GM19468 (cell line): ENCODE measurements at regions not wholly inside any gene's neighbourhood (a gene's known extent, or its start where the extent isn't known, plus 50 kb on each side); places are given as distances from the start of the nearest gene placed in this dataset.
"Not testable (repeated sequence)": the region's sequence is repeated elsewhere in the genome, so short reads cannot be mapped to it uniquely, and the experiment has no call there.

Experiments
- ATAC-seq: cut with Tn5 transposase; IDR thresholded peaks from one replicate; pipeline ENCODE4 v1.9.1; 2021; ENCODE audit warnings: mild to moderate bottlenecking, moderate library complexity, moderate number of reproducible peaks; ENCODE audit not compliant: unreplicated experiment; ENCODE audit errors: extremely low read depth

- ATAC-seq = not testable (repeated sequence)
Measured at GRCh38 chr21:7743940-7744339, 2777.4 kb upstream of the TPTE start.

- peak; percentile 75 for ATAC-seq
Measured at GRCh38 chr21:7744406-7745099, 2776.8 kb upstream of the TPTE start.

GRCh38 chr21:7745100-7745450 lies 2776.3 kb upstream of the TPTE start:
- ATAC-seq = peak; percentile 31

- not testable (repeated sequence) for ATAC-seq
Measured at GRCh38 chr21:7747964-7748363, 2773.4 kb upstream of the TPTE start.

GRCh38 chr21:7752611-7753010 lies 2768.8 kb upstream of the TPTE start:
- ATAC-seq = not testable (repeated sequence)

- peak; percentile 92 for ATAC-seq
Measured at GRCh38 chr21:7753380-7753877, 2768.0 kb upstream of the TPTE start.

- not testable (repeated sequence) for ATAC-seq
Measured at GRCh38 chr21:7769985-7770384, 2751.4 kb upstream of the TPTE start.

- ATAC-seq = not testable (repeated sequence)
Measured at GRCh38 chr21:7774219-7774618, 2747.2 kb upstream of the TPTE start.

GRCh38 chr21:7775327-7775984 lies 2745.9 kb upstream of the TPTE start:
- ATAC-seq = not testable (repeated sequence)

- not testable (repeated sequence) for ATAC-seq
Measured at GRCh38 chr21:7776035-7776434, 2745.3 kb upstream of the TPTE start.

- not testable (repeated sequence) for ATAC-seq
Measured at GRCh38 chr21:7776622-7777021, 2744.8 kb upstream of the TPTE start.

GRCh38 chr21:7777289-7777688 lies 2744.1 kb upstream of the TPTE start:
- ATAC-seq = not testable (repeated sequence)

- ATAC-seq = not testable (repeated sequence)
Measured at GRCh38 chr21:7787427-7788078, 2733.8 kb upstream of the TPTE start.

- not testable (repeated sequence) for ATAC-seq
Measured at GRCh38 chr21:7793797-7794196, 2727.6 kb upstream of the TPTE start.

- ATAC-seq = not testable (repeated sequence)
Measured at GRCh38 chr21:7797328-7797727, 2724.1 kb upstream of the TPTE start.

GRCh38 chr21:7798446-7798845 lies 2722.9 kb upstream of the TPTE start:
- not testable (repeated sequence) for ATAC-seq

- not testable (repeated sequence) for ATAC-seq
Measured at GRCh38 chr21:7799697-7800096, 2721.7 kb upstream of the TPTE start.

GRCh38 chr21:7813475-7813874 lies 2707.9 kb upstream of the TPTE start:
- ATAC-seq = not testable (repeated sequence)

- ATAC-seq = not testable (repeated sequence)
Measured at GRCh38 chr21:7817013-7817412, 2704.4 kb upstream of the TPTE start.

GRCh38 chr21:7819301-7819700 lies 2702.1 kb upstream of the TPTE start:
- ATAC-seq = not testable (repeated sequence)

GRCh38 chr21:7825627-7826026 lies 2695.8 kb upstream of the TPTE start:
- not testable (repeated sequence) for ATAC-seq
